Upper lobe of right lung (tissue), 1 donor: ENCODE measurements at regions not wholly inside any gene's neighbourhood (a gene's known extent, or its start where the extent isn't known, plus 50 kb on each side); places are given as distances from the start of the nearest gene placed in this dataset.
"Not testable (repeated sequence)": the region's sequence is repeated elsewhere in the genome, so short reads cannot be mapped to it uniquely, and the experiment has no call there.

Experiments used
- ATAC-seq: fragments of 200-7000 bp; cut with Tn5 transposase; one replicate; pipeline ENCODE4 v1.9.1; 2020; ENCODE audit warnings: mild to moderate bottlenecking, moderate library complexity
- DNase-seq: peaks from one replicate; pipeline ENCODE4 v3.0.0-alpha.2; 2020
- H3K27ac ChIP-seq: fragments of 200-600 bp; one replicate; pipeline ENCODE4 v1.8.0; 2022
- H3K27me3 ChIP-seq: fragments of 200-600 bp; one replicate; pipeline ENCODE4 v1.8.0; 2022; ENCODE audit warnings: mild to moderate bottlenecking
- H3K36me3 ChIP-seq: fragments of 200-600 bp; one replicate; pipeline ENCODE4 v1.8.0; 2022
- H3K4me1 ChIP-seq: fragments of 200-600 bp; one replicate; pipeline ENCODE4 v1.8.0; 2022
- H3K4me3 ChIP-seq: fragments of 200-600 bp; one replicate; pipeline ENCODE4 v1.8.0; 2022; ENCODE audit warnings: mild to moderate bottlenecking
- H3K9me3 ChIP-seq: fragments of 200-600 bp; one replicate; pipeline ENCODE4 v1.8.0; 2022
- intact Hi-C: fragments of 100-400 bp; cut with DNase I; formaldehyde crosslinking; loops from one replicate; pipeline ENCODE4 v1.11.0; 2022
- TF ChIP-seq, protein P1 (sequence below): fragments of 200-600 bp; IDR thresholded peaks from one replicate; pipeline ENCODE4 v1.8.0; 2022; ENCODE audit warnings: antibody characterized with exemption
- donor health status: DM: no; HTN: yes; CAD: no; lungs with severe emphysema.

DNA sequence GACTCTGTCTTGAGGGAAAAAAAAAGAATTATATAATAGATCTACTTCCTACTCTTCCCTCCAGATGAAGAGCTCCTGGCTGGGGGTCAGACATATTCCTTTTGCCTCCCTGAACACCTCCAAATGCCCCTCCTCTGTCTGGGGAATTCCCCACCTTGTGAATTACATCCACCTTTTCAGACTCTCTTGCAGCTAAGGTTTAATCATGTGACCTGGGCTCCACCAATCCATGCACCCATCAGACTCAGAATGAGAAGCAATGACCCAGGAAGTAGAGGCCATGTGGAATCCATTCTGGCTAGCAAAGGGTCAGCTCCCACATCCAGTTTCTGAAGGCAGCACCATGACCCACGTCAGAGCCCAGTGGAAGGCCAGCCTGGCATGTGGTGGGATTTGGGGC, 93.6 kb upstream of the CUX1 start:
- no peak overlapping the region for H3K4me3 ChIP-seq
- H3K27me3 ChIP-seq: no peaks in the 10 kb centered on the region
- H3K27ac ChIP-seq: no peak overlapping the region
- H3K9me3 ChIP-seq: no peaks in the 10 kb centered on the region
- TF ChIP-seq, protein P1, sequence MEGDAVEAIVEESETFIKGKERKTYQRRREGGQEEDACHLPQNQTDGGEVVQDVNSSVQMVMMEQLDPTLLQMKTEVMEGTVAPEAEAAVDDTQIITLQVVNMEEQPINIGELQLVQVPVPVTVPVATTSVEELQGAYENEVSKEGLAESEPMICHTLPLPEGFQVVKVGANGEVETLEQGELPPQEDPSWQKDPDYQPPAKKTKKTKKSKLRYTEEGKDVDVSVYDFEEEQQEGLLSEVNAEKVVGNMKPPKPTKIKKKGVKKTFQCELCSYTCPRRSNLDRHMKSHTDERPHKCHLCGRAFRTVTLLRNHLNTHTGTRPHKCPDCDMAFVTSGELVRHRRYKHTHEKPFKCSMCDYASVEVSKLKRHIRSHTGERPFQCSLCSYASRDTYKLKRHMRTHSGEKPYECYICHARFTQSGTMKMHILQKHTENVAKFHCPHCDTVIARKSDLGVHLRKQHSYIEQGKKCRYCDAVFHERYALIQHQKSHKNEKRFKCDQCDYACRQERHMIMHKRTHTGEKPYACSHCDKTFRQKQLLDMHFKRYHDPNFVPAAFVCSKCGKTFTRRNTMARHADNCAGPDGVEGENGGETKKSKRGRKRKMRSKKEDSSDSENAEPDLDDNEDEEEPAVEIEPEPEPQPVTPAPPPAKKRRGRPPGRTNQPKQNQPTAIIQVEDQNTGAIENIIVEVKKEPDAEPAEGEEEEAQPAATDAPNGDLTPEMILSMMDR: no peak
- intact Hi-C loops: no loop called here
- ATAC-seq (no peak), DNase-seq (no peak)
- no peaks in the 10 kb centered on the region for H3K36me3 ChIP-seq
- no peaks in the 10 kb centered on the region for H3K4me1 ChIP-seq

DNA sequence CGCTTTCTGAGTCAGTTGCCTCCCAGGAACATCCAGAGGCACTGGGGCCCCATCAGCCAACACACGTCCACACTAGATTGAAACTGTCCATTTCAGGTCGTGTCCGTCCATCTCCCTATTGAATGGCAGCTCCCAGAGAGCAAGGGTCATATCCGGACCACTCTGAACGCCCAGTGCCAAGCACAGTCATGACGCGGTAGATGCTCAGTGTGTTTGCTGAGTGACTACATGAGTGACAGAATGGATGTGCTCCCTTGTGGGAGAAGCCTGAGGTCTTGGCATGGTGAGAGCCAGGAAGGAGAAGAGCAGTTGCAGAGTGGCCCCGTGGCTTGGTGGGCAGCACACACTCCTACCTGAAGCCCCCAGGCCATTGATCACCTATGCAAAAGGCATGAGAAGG, 92.5 kb upstream of the CUX1 start:
- no peaks in the 10 kb centered on the region for H3K9me3 ChIP-seq
- DNase-seq (no peak), ATAC-seq (no peak)
- intact Hi-C loops: no loop called here
- TF ChIP-seq, protein P1: no peak
- H3K4me1 ChIP-seq: no peaks in the 10 kb centered on the region
- no peaks in the 10 kb centered on the region for H3K27me3 ChIP-seq
- H3K36me3 ChIP-seq: no peaks in the 10 kb centered on the region
- no peak overlapping the region for H3K27ac ChIP-seq
- no peak overlapping the region for H3K4me3 ChIP-seq

DNA sequence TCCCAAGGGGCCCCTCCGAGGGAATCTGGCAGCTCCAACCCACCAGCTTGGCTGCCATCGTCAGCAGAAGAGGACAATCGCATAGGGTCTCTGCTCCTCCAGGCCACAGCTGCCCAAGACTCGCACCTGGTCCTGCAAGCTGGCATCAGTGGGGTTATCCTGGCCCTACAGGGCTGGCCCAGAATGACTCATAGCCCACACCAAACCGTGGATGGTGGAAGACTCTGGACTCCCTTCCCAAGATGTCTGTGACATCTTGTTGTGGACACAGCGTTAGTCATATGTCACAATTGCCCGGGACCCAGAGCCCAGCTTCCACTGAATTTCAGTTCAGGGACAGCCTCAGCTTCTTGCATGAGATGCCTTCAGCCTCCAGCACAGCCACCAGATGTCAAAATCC, 91.5 kb upstream of the CUX1 start:
- intact Hi-C loops: no loop called here
- TF ChIP-seq, protein P1: no peak

DNA sequence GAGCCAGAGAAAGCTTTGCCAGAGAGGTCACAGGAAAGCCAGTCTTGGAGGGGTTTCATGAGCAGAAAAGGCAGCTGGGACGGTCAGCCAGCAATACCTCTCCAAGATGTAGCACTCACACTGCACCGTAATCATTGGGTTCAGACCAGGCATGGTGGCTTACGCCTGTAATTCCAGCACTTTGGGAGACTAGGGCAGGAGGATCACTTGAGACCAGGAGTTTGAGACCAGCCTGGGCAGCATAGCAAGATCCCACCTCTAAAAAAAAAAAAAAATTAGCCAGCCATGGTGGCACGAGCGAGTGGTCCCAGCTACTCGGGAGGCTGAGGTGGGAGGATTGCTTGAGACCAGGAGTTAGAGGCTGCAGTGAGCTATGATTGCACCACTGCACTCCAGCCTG, 90.2 kb upstream of the CUX1 start:
- no peaks in the 10 kb centered on the region for H3K9me3 ChIP-seq
- H3K27me3 ChIP-seq: no peaks in the 10 kb centered on the region
- DNase-seq (no peak), ATAC-seq (no peak)
- TF ChIP-seq, protein P1: no peak
- intact Hi-C loops: no loop called here
- no peak overlapping the region for H3K4me3 ChIP-seq
- H3K27ac ChIP-seq: no peak overlapping the region
- no peaks in the 10 kb centered on the region for H3K36me3 ChIP-seq
- H3K4me1 ChIP-seq: no peaks in the 10 kb centered on the region

More for the DNA sequence above, 91.5 kb upstream of the CUX1 start:
- Histone ChIP-seq H3K27me3 (no peaks in the 10 kb centered on the region), H3K36me3 (no peaks in the 10 kb centered on the region), H3K27ac (no peak overlapping the region), H3K9me3 (no peaks in the 10 kb centered on the region), H3K4me1 (no peaks in the 10 kb centered on the region), H3K4me3 (no peak overlapping the region)
- ATAC-seq (no peak), DNase-seq (no peak)

GRCh38 chr7:101728128-101728527, 89.3 kb upstream of the CUX1 start:
- ATAC-seq: no peak
- TF ChIP-seq, protein P1: no peak
- intact Hi-C loops: no loop called here

GRCh38 chr7:101728873-101729240, 88.6 kb upstream of the CUX1 start:
- intact Hi-C loops, H3K27me3 ChIP-seq, H3K4me3 ChIP-seq, H3K36me3 ChIP-seq, H3K9me3 ChIP-seq: not testable (repeated sequence)
- DNase-seq (peak; percentile 74), ATAC-seq (peak; percentile 59)
- Histone ChIP-seq H3K27ac (peak overlapping the region; percentile 65), H3K4me1 (peaks cover 10% of the 10 kb centered on the region)

More at GRCh38 chr7:101728128-101728527, 89.3 kb upstream of the CUX1 start:
- no peak overlapping the region for H3K4me3 ChIP-seq
- no peaks in the 10 kb centered on the region for H3K27me3 ChIP-seq
- H3K36me3 ChIP-seq: no peaks in the 10 kb centered on the region
- H3K4me1 ChIP-seq: peaks cover 4% of the 10 kb centered on the region
- no peaks in the 10 kb centered on the region for H3K9me3 ChIP-seq
- DNase-seq: no peak
- no peak overlapping the region for H3K27ac ChIP-seq
